GM19455 (cell line): ENCODE measurements at regions not wholly inside any gene's neighbourhood (a gene's known extent, or its start where the extent isn't known, plus 50 kb on each side); places are given as distances from the start of the nearest gene placed in this dataset.
A peak's percentile ranks its signal among the peaks of the same experiment; 100 is the strongest.
"Not testable (repeated sequence)": the region's sequence is repeated elsewhere in the genome, so short reads cannot be mapped to it uniquely, and the experiment has no call there.

Experiments used
- ATAC-seq: cut with Tn5 transposase; IDR thresholded peaks from one replicate; pipeline ENCODE4 v1.9.1; 2021; ENCODE audit not compliant: unreplicated experiment

- no peak for ATAC-seq
Observed at GRCh38 chr5:124622851-124623250, 123.6 kb downstream of the ZNF608 start.

DNA sequence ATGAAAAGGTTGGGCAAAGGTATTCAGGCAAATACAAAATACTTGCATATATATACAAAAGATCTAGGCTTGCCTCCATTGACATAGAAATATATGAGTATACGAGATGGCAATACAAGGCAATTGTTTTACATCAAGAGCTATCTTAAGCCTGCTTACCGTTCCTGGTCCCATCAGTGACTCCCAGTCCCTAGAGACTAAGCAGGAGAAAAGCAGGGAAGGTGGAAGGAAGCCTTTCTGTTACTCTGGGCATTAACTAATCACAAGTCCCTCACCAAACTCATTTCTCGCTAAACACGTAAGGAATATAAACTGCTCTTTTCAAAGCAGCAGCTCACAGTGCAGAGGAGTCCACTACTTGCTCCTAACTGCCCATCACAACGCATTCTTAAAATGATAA, 125.2 kb downstream of the ZNF608 start:
- ATAC-seq, result no peak

DNA sequence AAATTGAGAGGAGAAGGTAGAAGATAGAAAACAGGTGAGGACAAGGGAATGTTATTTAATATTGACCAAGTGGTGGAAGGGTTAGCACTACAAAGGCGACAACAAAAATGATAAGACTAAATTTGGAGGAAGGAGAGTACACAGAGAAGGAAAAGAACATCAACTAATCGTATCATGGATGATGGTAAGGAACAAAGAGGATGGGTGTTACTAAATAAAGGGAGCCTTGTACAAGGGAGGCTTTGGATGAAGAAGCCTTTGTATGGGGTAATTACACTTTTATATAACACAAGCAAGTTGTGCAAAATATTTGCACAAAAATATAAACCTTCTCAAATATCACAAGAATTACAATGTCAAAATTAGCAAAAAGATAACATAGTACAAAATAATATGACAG, 125.7 kb downstream of the ZNF608 start:
- no peak for ATAC-seq

DNA sequence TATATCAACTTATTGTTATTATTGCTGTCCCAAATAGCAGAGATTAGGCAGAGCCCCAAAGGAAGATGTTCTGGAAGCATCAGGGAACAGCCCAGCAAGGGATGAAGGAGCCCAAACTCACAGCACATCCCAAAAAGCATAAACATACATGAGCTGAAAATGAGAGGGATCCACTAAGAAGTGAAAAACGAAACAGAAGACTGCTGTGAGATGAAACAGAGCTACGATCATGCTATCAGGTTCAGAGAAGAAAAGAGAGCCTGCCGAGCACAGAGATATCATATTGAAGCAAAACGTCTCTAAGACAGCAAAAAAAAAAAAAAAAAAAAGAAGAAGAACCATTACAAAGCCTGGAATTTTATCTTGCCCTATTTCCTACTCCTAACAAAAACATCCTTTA, 127.3 kb downstream of the ZNF608 start:
- ATAC-seq, result no peak

DNA sequence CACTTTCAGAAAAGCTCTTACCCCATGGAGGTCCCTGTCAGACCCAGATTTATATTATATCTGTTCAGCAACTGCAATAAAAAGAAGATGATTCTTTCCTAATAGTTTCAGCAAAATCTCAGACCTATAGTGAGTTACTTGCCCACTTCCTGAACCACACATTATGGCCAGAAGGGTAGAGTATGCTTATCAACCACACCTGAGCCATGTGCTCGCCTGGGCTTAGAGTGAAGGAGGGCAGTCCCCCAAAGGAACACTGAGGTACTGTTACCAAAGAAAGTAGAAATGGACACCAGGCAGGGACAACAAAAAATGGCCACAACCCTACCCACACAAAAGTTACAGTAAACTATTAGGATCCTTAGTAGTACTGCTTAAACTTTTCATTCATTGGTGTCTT, 128.7 kb downstream of the ZNF608 start:
- no peak for ATAC-seq

DNA sequence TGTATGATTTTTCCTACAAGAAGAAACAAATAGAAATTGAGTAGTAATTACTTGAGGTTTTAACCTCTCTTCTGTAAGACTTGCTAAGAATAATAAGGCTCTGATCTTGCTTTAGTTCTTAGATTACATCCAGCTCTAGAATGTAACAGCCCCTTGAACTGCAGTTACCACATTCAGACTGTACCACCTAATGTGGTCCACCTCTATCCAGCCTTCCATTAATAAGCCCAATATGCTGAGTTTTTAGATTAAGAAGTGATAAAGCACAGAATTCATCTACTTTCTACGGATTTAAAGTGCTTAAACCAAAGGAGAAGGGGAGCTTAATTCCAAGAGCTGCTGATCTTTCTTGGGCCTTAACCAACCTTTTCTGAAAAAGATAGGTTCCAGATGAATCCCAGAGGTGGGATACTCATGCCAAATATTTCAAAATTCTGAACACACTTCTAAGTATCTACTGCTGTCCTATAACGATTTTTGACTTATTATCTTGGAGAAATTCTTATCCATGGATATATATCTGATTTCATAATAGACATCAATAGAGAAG, 131.5 kb downstream of the ZNF608 start:
- no peak for ATAC-seq

DNA sequence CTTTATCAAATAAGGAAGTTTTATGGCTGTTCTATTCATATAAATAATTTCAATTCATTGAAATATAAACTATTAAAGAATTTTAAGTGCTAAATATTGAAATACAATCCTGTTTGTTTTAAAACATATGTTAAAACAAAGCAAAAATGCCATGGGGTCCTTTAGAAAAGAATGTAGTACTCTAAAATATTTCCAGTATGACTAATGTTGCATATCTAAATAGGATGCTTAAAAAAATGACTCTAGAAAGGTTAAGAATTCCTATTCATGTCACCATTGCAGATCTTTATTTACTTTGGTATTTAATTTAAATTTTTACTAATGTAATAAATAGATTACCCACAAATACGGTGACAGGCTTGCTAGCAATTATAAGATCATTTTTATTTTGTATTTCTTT, 132.3 kb downstream of the ZNF608 start:
- ATAC-seq, result no peak

DNA sequence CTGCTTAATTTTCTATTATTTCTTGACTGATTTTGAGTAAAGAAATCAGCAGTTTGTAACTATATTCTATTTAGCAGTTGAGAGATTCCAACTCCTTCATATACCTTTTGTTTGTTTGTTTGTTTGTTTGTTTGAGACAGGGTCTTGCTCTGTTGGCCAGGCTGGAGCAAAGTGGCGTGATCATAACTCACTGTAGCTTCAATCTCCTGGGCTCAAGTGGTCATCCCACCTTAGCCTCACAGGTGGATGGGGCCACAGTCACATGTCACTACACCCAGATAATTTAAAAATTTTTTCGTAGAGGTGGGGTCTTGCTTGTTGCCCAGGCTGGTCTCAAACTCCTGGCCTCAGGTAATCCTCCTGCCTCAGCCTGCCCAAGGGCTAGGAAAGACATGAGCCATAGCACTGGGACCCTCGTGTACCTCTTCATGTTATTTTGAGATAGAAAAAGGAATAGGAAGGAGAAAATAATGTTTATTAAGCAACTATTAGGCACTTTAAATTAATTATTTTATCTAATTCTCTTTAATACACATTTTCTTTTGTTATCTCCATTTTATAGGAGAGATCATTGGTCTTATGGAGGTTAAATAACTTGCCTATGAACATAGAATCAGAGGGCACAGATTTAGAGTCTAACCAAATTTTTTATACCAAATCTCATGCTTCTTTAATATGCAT, 133.0 kb downstream of the ZNF608 start:
- ATAC-seq, result no peak

DNA sequence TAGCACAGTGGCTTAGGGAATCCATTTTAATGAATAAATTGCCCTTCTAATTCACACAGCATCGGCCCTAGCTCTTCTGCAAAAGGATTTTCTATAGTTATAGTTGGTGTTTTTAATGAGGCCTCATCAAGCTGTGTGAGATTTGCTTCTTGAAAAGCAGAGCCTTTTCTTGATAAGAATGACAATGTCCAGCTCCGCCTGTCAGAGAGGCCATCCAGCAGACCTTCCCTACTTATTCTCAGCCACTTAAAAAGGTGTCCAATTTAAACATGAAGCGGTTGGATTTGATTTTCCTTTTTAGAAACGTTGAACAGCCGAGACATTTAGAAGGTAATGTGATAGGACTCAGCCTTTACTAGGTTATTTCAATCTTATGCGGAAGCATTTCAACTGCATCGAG, 134.4 kb downstream of the ZNF608 start:
- ATAC-seq, result no peak

- ATAC-seq, result not testable (repeated sequence)
Observed at GRCh38 chr5:124611262-124611661, 135.2 kb downstream of the ZNF608 start.

DNA sequence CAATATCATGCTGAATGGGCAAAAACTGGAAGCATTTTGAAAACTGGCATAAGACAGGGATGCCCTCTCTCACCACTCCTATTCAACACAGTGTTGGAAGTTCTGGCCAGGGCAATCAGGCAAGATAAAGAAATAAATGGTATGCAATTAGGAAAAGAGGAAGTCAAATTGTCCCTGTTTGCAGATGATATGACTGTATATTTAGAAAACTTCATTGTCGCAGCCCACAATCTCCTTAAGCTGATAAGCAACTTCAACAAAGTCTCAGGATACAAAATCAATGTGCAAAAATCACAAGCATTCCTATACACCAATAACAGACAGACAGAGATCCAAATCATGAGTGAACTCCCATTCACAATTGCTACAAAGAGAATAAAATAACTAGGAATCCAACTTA, 136.8 kb downstream of the ZNF608 start:
- ATAC-seq, result not testable (repeated sequence)

GRCh38 chr5:124606543-124606942, 139.9 kb downstream of the ZNF608 start:
- ATAC-seq, result no peak

- no peak for ATAC-seq
Observed at GRCh38 chr5:124606093-124606492, 140.3 kb downstream of the ZNF608 start.

DNA sequence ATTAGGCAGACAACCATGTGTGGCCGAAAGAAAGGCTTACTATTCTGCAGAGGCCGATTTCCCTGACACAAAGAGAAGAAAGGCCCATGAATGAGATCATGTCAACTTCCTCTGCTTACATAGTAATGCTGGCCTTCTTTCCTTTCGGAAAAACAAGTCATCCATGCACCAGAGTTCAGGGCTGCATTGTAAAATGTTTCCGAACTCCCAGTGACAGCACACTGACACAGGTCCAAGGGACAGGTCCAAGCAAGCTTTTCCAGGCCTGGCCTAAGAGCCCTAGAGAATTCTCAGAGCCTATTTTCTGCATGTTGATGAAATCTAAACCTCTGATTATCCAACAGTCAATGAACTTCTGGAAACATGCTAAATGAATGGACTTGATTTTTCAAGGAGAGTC, 140.9 kb downstream of the ZNF608 start:
- no peak for ATAC-seq

GRCh38 chr5:124604419-124604818, 142.0 kb downstream of the ZNF608 start:
- no peak for ATAC-seq

GRCh38 chr5:124602925-124603650, 143.4 kb downstream of the ZNF608 start:
- no peak for ATAC-seq

DNA sequence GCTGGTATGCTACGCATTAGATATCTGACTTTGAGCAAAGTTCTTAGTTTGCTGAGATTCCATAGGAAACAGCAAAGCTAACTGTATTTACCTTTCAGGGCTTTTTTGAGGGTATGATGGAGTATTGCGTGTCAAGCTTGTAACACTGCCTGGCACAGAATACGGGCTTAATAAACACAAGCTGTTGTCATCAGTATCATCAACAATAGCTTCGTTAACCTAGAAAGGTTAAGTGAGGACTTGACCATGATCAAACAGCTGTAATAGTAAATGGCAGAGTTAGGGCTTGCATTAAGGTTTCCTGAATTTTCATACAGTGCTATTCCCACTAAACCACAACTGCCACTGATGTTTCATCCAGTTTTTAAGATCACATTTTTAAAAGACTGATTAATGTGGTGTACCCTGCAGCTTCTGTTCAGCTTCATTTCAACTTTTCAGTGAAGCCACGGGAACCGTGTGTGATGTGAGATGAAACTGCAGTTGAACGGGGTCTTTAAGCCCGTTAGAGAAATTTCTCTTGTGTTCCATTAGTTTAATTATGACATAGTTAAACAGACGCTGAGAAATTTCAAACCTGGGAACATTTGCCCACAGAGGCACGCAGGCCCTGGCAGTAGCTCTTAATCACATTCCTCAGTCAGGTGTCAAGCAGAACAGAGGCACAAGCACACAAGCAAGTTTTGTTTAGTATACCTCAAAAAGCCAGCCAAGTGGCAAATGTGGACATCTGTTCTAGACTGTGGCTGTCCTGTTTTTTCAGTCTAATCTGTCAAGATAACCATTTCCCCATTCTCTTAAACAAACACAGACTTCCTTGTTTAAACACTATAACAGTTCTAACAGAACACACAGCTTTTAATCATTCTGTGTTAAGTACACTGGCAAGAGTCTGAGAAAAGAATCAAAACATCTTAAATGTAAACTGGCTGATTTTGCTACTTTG, 147.1 kb downstream of the ZNF608 start:
- ATAC-seq, result peak; percentile 63

DNA sequence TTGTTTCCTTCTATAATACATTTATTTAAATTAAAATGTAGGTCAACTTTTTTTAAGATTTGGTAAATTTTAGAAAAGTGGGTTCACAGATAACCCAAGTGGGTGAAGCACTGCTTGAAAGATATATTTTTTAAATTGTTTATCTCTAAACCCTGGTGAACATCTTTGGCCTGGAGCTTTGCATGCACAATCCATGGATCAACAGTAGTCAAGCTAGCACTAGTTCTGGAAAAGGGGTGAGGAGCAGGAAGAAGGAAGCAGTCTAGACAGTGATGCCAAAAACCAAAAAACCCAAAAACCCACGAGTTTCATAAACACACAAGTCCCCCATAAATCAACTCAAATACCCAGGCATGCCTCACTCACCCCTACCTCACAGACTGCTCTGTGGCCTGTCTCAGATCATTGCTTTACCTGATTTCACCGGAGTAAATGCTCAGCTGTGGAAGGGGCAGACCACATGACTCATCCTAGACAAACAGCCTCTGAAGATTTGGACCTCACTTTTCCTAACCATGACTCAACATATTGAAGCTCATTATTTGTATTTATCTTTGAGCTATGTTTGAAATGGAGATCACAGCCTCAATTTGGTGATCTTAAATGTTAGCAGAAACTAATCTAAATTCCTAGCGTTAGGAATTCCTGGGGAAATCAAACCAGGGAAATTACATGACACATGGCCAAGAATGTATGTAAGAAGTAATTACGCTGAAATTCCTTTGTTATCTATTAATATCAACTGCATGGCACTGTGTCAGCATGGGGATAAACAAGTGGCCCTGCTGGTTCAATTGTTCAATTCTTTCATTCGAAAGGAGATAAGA, 149.6 kb downstream of the ZNF608 start:
- no peak for ATAC-seq

DNA sequence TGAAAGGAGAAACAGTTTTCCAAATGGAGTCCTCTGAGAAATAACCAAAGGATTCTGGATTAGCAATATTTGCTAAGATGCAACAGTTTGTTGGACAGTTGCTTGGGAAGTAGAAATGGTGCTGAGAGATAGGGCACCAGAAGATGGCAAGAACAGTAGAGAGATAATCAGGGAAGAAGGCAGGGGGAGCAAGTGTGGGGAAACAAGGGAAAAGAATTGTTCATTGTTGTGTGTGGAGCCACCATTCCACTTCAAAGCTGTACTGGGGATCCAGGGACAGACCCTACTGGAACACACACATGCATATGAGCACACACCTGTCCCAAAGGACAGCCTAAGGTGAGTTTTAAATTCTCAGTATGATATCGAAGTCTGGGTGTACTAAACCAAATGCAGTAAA, 152.5 kb downstream of the ZNF608 start:
- ATAC-seq, result no peak

- ATAC-seq, result no peak
Observed at GRCh38 chr5:124592891-124593290, 153.5 kb downstream of the ZNF608 start.
